H1 (cell line): ENCODE measurements at regions not wholly inside any gene's neighbourhood (a gene's known extent, or its start where the extent isn't known, plus 50 kb on each side); places are given as distances from the start of the nearest gene placed in this dataset.

Experiments
- POLR2A ChIP-seq, 2 experiments: IDR thresholded peaks; 1 replicate in 1 of 2; 2 replicates in 1 of 2; pipeline ENCODE4 v1.6.1; 2011; ENCODE audit warnings: low read depth in 2 of 2, low read length in 2 of 2, mild to moderate bottlenecking in 2 of 2; ENCODE audit errors: control extremely low read depth in 1 of 2
- TAF1 ChIP-seq: IDR thresholded peaks from 2 replicates; pipeline ENCODE4 v1.6.1; 2011; ENCODE audit warnings: mild to moderate bottlenecking, low read depth, low read length
- TF ChIP-seq, protein P1 (sequence below), 3 experiments: IDR thresholded peaks; 1 replicate in 2 of 3; 2 replicates in 1 of 3; pipeline versions ENCODE4 v1.5.1 to v1.6.1; 2011; ENCODE audit warnings: low read length in 3 of 3, mild to moderate bottlenecking in 3 of 3, inconsistent platforms in 2 of 3, low read depth in 1 of 3, moderate library complexity in 1 of 3; ENCODE audit not compliant: insufficient read depth in 1 of 3; ENCODE audit errors: control extremely low read depth in 1 of 3

DNA sequence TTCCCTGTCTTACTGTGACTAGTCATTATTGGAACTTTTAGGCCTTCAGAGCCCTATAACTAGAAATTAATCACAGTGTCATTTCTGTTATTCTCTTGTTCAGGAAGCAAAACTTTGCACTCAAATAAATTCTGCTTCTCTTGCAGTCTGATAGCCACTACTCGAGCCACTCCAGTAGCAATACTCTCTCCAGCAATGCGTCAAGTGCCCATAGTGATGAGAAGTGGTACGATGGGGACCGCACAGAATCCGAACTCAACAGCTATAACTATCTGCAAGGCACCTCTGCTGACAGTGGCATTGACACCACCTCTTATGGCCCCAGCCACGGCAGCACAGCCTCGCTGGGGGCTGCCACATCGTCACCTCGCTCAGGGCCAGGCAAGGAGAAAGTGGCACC is 223.2 kb upstream of the RGS6 start:
- TF ChIP-seq, protein P1, sequence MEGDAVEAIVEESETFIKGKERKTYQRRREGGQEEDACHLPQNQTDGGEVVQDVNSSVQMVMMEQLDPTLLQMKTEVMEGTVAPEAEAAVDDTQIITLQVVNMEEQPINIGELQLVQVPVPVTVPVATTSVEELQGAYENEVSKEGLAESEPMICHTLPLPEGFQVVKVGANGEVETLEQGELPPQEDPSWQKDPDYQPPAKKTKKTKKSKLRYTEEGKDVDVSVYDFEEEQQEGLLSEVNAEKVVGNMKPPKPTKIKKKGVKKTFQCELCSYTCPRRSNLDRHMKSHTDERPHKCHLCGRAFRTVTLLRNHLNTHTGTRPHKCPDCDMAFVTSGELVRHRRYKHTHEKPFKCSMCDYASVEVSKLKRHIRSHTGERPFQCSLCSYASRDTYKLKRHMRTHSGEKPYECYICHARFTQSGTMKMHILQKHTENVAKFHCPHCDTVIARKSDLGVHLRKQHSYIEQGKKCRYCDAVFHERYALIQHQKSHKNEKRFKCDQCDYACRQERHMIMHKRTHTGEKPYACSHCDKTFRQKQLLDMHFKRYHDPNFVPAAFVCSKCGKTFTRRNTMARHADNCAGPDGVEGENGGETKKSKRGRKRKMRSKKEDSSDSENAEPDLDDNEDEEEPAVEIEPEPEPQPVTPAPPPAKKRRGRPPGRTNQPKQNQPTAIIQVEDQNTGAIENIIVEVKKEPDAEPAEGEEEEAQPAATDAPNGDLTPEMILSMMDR (IDR thresholded peaks at IDR 0.05; ENCODE audit: control extremely low read depth in 1 of 3, insufficient read depth in 1 of 3, low read depth in 1 of 3, low read length in 3 of 3) = no peak
- TF ChIP-seq TAF1 = no peak
- TF ChIP-seq POLR2A (IDR thresholded peaks at IDR 0.05; ENCODE audit: control extremely low read depth in 1 of 2, low read depth in 2 of 2, low read length in 2 of 2) = no peak
